GM12865 (cell line): ENCODE measurements at regions not wholly inside any gene's neighbourhood (a gene's known extent, or its start where the extent isn't known, plus 50 kb on each side); places are given as distances from the start of the nearest gene placed in this dataset.
A peak's percentile ranks its signal among the peaks of the same experiment; 100 is the strongest.

ENCODE experiments used
- DNase-seq: peaks from one replicate; pipeline ENCODE4 v3.0.0; 2010; ENCODE audit warnings: low read depth
- H3K4me3 ChIP-seq: 2 replicates; pipeline ENCODE4 v1.5.1; 2011; ENCODE audit warnings: mild to moderate bottlenecking, low read depth, low read length, control low read depth
- TF ChIP-seq, protein P1 (sequence below): IDR thresholded peaks from 2 replicates; pipeline ENCODE4 v1.5.1; 2011; ENCODE audit warnings: low read length, control low read depth, low read depth, inconsistent platforms; ENCODE audit not compliant: insufficient read depth; ENCODE audit errors: missing control alignments

DNA sequence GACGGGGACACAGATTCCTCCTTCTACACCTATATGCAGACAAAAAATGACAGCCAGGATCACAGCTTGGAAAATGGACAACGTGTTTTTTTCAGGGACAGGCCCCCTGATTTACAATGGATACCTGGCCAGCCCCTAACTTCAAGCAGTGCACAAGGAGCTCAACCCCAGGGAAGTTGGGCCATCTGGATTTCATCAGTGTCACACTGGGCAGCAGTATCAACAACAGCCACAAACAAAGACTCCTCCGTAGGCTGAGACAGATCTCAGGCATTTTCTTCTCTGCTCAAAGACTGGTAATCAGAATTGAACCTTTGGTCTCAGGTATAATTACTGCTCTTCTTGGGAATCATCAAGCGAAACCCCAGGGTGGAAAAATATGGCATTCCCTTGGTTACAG lies 374.0 kb downstream of the ZNF608 start:
- TF ChIP-seq, protein P1, sequence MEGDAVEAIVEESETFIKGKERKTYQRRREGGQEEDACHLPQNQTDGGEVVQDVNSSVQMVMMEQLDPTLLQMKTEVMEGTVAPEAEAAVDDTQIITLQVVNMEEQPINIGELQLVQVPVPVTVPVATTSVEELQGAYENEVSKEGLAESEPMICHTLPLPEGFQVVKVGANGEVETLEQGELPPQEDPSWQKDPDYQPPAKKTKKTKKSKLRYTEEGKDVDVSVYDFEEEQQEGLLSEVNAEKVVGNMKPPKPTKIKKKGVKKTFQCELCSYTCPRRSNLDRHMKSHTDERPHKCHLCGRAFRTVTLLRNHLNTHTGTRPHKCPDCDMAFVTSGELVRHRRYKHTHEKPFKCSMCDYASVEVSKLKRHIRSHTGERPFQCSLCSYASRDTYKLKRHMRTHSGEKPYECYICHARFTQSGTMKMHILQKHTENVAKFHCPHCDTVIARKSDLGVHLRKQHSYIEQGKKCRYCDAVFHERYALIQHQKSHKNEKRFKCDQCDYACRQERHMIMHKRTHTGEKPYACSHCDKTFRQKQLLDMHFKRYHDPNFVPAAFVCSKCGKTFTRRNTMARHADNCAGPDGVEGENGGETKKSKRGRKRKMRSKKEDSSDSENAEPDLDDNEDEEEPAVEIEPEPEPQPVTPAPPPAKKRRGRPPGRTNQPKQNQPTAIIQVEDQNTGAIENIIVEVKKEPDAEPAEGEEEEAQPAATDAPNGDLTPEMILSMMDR: no peak
- H3K4me3 ChIP-seq: no peak overlapping the region
- DNase-seq: no peak

DNA sequence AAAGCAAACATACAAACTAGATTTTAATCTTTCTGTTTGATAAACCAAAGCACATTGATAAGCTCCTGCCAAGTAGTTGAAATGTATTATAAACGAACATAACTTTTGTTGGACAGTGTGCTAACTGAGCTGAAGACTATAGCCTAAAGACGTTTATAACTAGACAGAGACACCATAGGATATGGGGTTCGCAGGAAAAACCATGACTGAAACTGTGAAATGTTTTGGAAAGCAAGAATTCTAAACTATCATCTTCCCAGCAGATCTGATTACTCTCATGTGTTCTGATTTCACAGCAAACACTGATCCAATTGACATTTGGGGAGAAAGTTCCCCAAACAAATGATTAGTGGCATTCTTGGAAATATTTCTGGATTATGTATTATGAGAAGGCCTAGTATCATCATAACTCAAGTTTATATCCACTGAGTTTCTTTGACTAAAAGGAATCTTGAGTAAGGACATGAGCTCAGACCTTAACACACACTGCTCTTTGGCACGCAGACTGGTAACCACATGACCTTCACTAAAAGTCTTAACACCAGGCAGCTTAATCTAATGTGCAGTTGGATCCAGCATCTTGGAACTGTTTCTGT lies 375.2 kb downstream of the ZNF608 start:
- no peak for DNase-seq
- H3K4me3 ChIP-seq: no peak overlapping the region
- TF ChIP-seq, protein P1: no peak

DNA sequence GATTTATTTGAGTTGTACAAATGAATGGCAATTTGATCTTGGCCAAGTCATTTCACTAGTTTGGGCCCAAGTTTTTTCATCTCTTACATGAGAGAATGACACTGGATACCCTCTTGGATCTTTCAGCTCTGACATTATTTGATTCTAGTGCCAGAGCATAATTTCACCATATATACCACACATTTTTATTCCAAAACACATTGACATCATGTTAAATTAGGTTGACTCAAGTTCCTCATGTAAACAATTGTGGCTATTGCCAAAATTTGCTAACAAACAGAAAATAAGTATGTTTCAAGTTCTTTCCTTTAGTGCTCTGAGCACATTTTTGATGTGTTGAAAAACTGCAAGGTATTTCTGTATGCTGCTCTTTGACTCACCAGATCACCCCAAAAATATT lies 375.8 kb downstream of the ZNF608 start:
- TF ChIP-seq, protein P1: no peak
- H3K4me3 ChIP-seq: no peak overlapping the region
- no peak for DNase-seq

DNA sequence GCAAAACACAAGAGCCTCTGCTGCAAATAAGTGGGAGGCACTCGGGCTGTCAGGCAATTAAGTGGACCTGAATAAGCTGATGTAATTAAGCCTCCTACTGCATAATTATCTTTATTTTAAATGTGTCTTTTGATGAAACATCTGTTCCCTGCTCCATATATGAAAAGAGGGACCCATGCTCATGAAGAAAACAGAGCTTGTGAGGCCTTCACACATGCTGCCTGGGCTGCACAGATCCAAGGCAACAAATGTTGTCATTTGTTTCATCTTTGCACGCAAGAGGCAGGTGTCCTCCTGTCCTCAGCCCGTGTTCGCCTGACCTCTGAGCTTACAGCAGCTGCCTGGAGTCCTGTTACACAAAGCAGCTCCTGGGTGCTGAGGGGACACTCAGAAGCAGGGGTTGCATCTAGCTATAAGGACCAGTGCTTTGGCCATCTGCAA lies 381.1 kb downstream of the ZNF608 start:
- H3K4me3 ChIP-seq: no peak overlapping the region
- TF ChIP-seq, protein P1: no peak
- DNase-seq: no peak

DNA sequence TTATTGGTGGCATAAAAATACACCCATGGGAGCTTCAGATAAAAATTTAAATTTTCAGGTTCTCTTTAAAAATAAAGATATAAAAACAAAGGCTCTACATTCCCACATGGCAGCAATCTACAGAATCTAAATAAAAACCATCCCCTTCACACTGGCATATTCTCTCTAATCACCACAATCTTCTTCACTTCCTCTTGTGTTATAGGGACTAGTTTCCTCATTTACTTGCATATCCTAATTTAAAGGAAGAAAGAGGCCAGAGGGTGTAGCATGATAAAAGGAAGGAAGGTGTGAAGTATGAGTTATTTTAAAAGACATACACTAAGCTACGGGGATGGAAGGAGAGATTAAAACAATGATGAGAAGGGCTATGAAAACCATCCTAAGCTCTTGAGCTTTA lies 390.5 kb downstream of the ZNF608 start:
- H3K4me3 ChIP-seq: no peak overlapping the region
- no peak for DNase-seq
- TF ChIP-seq, protein P1: no peak

DNA sequence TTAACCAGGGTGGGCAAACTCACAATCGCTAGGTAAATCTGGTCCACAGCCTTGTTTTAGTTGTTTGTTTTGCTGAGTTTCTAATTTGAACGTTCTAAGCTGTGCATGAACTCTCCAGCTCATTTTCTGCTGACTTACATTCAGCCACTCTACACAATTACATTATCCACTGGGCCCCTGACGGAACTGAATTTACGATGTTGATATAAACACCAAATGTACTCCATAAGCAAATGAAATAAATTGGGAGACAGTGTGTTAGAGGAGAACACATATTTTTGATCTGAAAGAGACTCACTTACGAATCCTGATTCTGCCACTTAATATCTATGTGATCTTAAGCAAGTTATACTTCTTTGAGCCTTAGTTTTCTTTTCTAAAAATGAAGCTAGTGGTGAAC lies 393.4 kb downstream of the ZNF608 start:
- no peak for DNase-seq
- TF ChIP-seq, protein P1: no peak
- no peak overlapping the region for H3K4me3 ChIP-seq

DNA sequence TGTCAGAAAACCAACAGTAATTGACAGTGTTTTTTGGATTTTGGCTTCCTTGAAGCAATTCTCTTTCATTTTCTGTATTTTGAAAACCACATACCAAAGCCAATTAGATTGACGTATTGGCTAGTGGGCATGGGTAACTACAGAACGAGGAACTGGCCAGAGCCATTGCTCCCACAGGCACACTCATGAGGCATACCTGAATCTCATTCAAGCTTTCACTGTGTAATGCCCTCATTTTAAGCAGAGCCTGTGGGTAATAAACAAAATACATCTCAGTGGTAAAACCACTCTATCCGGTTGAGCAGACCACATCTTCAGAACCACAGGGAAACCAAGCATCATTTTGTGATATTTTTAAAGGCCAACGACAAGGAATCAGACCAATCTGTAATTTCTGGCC lies 394.1 kb downstream of the ZNF608 start:
- H3K4me3 ChIP-seq: no peak overlapping the region
- peak; percentile 4 for DNase-seq
- TF ChIP-seq, protein P1: no peak
